ENCODE measurements at regions not wholly inside any gene's neighbourhood (a gene's known extent, or its start where the extent isn't known, plus 50 kb on each side); places are given as distances from the start of the nearest gene placed in this dataset.

GRCh38 chr16:48997946-48998345, 283.7 kb downstream of the CBLN1 start:
- TF ChIP-seq POLR2A (IDR thresholded peaks at IDR 0.05) (no peak), CTCF (IDR thresholded peaks at IDR 0.05) (no peak)
